NCI-H526 (cell line): ENCODE measurements at regions not wholly inside any gene's neighbourhood (a gene's known extent, or its start where the extent isn't known, plus 50 kb on each side); places are given as distances from the start of the nearest gene placed in this dataset.
"Not testable (repeated sequence)": the region's sequence is repeated elsewhere in the genome, so short reads cannot be mapped to it uniquely, and the experiment has no call there.

Experiments
- DNase-seq, 2 experiments: peaks; one replicate each; lab custom pipeline; 2025; lab: John Stamatoyannopoulos, UW

GRCh38 chr4:186847429-186848131, 123.9 kb upstream of the FAT1 start:
- not testable (repeated sequence) for DNase-seq

GRCh38 chr4:186848437-186848836, 124.8 kb upstream of the FAT1 start:
- DNase-seq: no peak

- DNase-seq: no peak
These were observed 127.8 kb upstream of the FAT1 start for GRCh38 chr4:186851291-186852072.

GRCh38 chr4:186852073-186852420, 128.4 kb upstream of the FAT1 start:
- no peak for DNase-seq

GRCh38 chr4:186852964-186853391, 129.3 kb upstream of the FAT1 start:
- no peak for DNase-seq

GRCh38 chr4:186854256-186854655, 130.6 kb upstream of the FAT1 start:
- no peak for DNase-seq

GRCh38 chr4:186855111-186855510, 131.5 kb upstream of the FAT1 start:
- no peak for DNase-seq

- DNase-seq: no peak
These were observed 134.1 kb upstream of the FAT1 start for GRCh38 chr4:186857793-186858192.

GRCh38 chr4:186858355-186858754, 134.7 kb upstream of the FAT1 start:
- DNase-seq: no peak

- no peak for DNase-seq
These were observed 135.8 kb upstream of the FAT1 start for GRCh38 chr4:186859420-186859819.

- peak in 1 of 2 experiments; percentile 1 for DNase-seq
These were observed 137.7 kb upstream of the FAT1 start for GRCh38 chr4:186861317-186861716.

- no peak for DNase-seq
These were observed 148.2 kb upstream of the FAT1 start for GRCh38 chr4:186871856-186872255.

GRCh38 chr4:186873095-186873494, 149.4 kb upstream of the FAT1 start:
- not testable (repeated sequence) for DNase-seq

- no peak for DNase-seq
These were observed 151.8 kb upstream of the FAT1 start for GRCh38 chr4:186875476-186875875.

GRCh38 chr4:186876961-186877626, 153.4 kb upstream of the FAT1 start:
- DNase-seq: no peak

- no peak for DNase-seq
These were observed 154.6 kb upstream of the FAT1 start for GRCh38 chr4:186878203-186878776.

GRCh38 chr4:186881521-186882220, 158.0 kb upstream of the FAT1 start:
- DNase-seq: no peak

- no peak for DNase-seq
These were observed 158.6 kb upstream of the FAT1 start for GRCh38 chr4:186882293-186882692.

GRCh38 chr4:186885289-186885688, 161.6 kb upstream of the FAT1 start:
- DNase-seq: no peak

- no peak for DNase-seq
These were observed 163.1 kb upstream of the FAT1 start for GRCh38 chr4:186886759-186887158.

GRCh38 chr4:186887291-186887700, 163.6 kb upstream of the FAT1 start:
- peak in 1 of 2 experiments; percentile 25 for DNase-seq

- DNase-seq: no peak
These were observed 164.1 kb upstream of the FAT1 start for GRCh38 chr4:186887752-186888151.
